ENCODE measurements at regions not wholly inside any gene's neighbourhood (a gene's known extent, or its start where the extent isn't known, plus 50 kb on each side); places are given as distances from the start of the nearest gene placed in this dataset.
A peak's percentile ranks its signal among the peaks of the same experiment; 100 is the strongest.

GRCh38 chr18:46302528-46303485 lies 198.6 kb downstream of the HAUS1 start:
- H3K4me1 Mint-ChIP-seq, result no peaks in the 10 kb centered on the region
- H3K27me3 Mint-ChIP-seq (ENCODE audit: insufficient read depth), result peaks cover 7% of the 10 kb centered on the region
- no peak overlapping the region for H3K27ac ChIP-seq (ENCODE audit: low read depth, low read length)
- no peak overlapping the region for H3K9ac ChIP-seq (ENCODE audit: extremely low read depth, low read length, poor library complexity, severe bottlenecking)
- no peak overlapping the region for H3K4me3 Mint-ChIP-seq
- H3K9me3 Mint-ChIP-seq, result peaks cover 16% of the 10 kb centered on the region
- H3K27me3 ChIP-seq (ENCODE audit: control insufficient read depth, insufficient read depth, low read length, poor library complexity, severe bottlenecking), result no peaks in the 10 kb centered on the region
- no peak overlapping the region for H3K27ac Mint-ChIP-seq
- peak; percentile 2 for DNase-seq
- 82 to 91% methylated on average over 8 to 19 of the region's 19 CpGs for WGBS, 2 experiments (ENCODE audit: insufficient coverage in 1 of 2, insufficient read length in 1 of 2)
- TF ChIP-seq CTCF (conservative IDR thresholded peaks at IDR 0.05), result no peak
- H3K4me3 ChIP-seq (ENCODE audit: low read length), result no peak overlapping the region
- H3K36me3 ChIP-seq (ENCODE audit: control insufficient read depth, insufficient read depth, low read length), result no peaks in the 10 kb centered on the region
- H3K9me3 ChIP-seq (ENCODE audit: control insufficient read depth, low read length), result peaks cover 11% of the 10 kb centered on the region
- no peaks in the 10 kb centered on the region for H3K36me3 Mint-ChIP-seq (ENCODE audit: low read depth)
- no peaks in the 10 kb centered on the region for H3K4me1 ChIP-seq (ENCODE audit: control insufficient read depth, insufficient read depth, low read length)

DNA sequence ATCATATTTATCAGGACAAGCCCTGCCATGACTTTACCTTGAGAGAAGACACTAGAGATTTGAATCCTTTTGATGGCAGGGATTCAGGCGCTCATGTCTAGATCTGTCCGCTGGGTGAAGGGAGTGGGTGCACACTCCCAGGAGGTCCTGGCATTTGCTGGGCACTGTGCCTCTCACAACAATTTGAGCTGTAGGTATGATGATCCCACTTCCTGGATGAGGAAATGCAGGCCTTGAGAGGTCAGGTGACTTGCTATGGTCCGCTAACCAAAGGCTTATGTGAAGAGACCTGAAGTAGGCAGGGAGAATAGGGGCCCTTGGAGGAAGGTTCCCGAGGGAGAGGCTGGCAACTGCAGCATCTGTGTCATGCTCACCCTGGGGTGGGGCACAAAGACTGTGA lies 206.1 kb downstream of the HAUS1 start:
- H3K27me3 ChIP-seq (ENCODE audit: control insufficient read depth, insufficient read depth, low read length, poor library complexity, severe bottlenecking), result no peaks in the 10 kb centered on the region
- no peaks in the 10 kb centered on the region for H3K36me3 ChIP-seq (ENCODE audit: control insufficient read depth, insufficient read depth, low read length)
- 93 to 100% methylated on average over 2 to 4 of the region's 4 CpGs for WGBS, 2 experiments (ENCODE audit: insufficient coverage in 1 of 2, insufficient read length in 1 of 2)
- no peaks in the 10 kb centered on the region for H3K36me3 Mint-ChIP-seq (ENCODE audit: low read depth)
- DNase-seq, result no peak
- peaks cover 14% of the 10 kb centered on the region for H3K9me3 Mint-ChIP-seq
- no peak overlapping the region for H3K27ac ChIP-seq (ENCODE audit: low read depth, low read length)
- no peak overlapping the region for H3K9ac ChIP-seq (ENCODE audit: extremely low read depth, low read length, poor library complexity, severe bottlenecking)
- TF ChIP-seq CTCF (conservative IDR thresholded peaks at IDR 0.05), result no peak
- H3K4me3 Mint-ChIP-seq, result no peak overlapping the region
- no peak overlapping the region for H3K4me3 ChIP-seq (ENCODE audit: low read length)
- peaks cover 3% of the 10 kb centered on the region for H3K27me3 Mint-ChIP-seq (ENCODE audit: insufficient read depth)
- peaks cover 11% of the 10 kb centered on the region for H3K9me3 ChIP-seq (ENCODE audit: control insufficient read depth, low read length)
- no peak overlapping the region for H3K27ac Mint-ChIP-seq
- H3K4me1 Mint-ChIP-seq, result no peaks in the 10 kb centered on the region
- H3K4me1 ChIP-seq (ENCODE audit: control insufficient read depth, insufficient read depth, low read length), result no peaks in the 10 kb centered on the region

DNA sequence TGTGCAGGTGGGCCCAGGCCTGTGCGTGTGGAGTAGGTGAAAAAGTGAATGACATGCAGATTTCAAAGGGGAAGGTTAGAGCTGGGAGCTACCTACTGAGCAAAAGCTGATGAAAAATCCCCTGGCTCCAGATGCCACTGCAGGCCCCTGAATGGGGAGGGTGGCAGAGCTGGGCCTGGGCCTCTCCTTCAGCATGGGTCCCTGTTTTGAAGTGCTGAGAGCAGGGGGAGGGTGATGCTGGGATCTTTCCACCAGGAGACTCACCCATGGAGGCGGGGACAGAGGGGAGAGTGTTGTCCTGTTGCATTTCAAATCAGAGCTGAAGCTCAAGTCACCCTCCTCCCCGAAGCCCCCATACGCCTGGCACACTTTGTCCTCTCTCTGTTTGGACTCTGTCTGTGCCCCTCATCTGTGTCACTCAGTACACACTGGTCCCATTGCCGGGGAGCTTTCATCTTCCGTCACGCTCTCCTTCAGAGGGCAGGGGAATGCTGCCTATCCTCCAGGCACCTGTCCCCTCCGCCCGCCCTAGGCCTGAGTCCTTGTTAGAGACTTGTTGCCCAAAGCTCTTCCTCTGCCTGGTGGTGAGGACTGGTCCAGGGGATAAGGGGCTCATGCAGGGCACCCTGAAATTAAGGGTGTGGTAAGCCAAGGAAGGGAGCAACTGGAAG lies 206.6 kb downstream of the HAUS1 start:
- Histone ChIP-seq H3K27me3 (ENCODE audit: control insufficient read depth, insufficient read depth, low read length, poor library complexity, severe bottlenecking) (no peaks in the 10 kb centered on the region), H3K9me3 (ENCODE audit: control insufficient read depth, low read length) (peaks cover 11% of the 10 kb centered on the region), H3K4me1 (ENCODE audit: control insufficient read depth, insufficient read depth, low read length) (no peaks in the 10 kb centered on the region), H3K27ac (ENCODE audit: low read depth, low read length) (no peak overlapping the region), H3K4me3 (ENCODE audit: low read length) (no peak overlapping the region), H3K9ac (ENCODE audit: extremely low read depth, low read length, poor library complexity, severe bottlenecking) (no peak overlapping the region), H3K36me3 (ENCODE audit: control insufficient read depth, insufficient read depth, low read length) (no peaks in the 10 kb centered on the region)
- no peak for TF ChIP-seq CTCF (conservative IDR thresholded peaks at IDR 0.05)
- no peaks in the 10 kb centered on the region for H3K4me1 Mint-ChIP-seq
- no peaks in the 10 kb centered on the region for H3K36me3 Mint-ChIP-seq (ENCODE audit: low read depth)
- H3K27me3 Mint-ChIP-seq (ENCODE audit: insufficient read depth), result peaks cover 3% of the 10 kb centered on the region
- 86 to 91% methylated on average over 8 to 9 of the region's 9 CpGs for WGBS, 2 experiments (ENCODE audit: insufficient coverage in 1 of 2, insufficient read length in 1 of 2)
- peaks cover 14% of the 10 kb centered on the region for H3K9me3 Mint-ChIP-seq
- H3K27ac Mint-ChIP-seq, result no peak overlapping the region
- DNase-seq, result no peak
- no peak overlapping the region for H3K4me3 Mint-ChIP-seq
